ENCODE measurements at regions not wholly inside any gene's neighbourhood (a gene's known extent, or its start where the extent isn't known, plus 50 kb on each side); places are given as distances from the start of the nearest gene placed in this dataset.

GRCh38 chr3:22714749-22715148, 488.4 kb upstream of the UBE2E2 start:
- TF ChIP-seq CTCF (conservative IDR thresholded peaks at IDR 0.05; ENCODE audit: low read depth, low read length) (no peak), EZH2 (IDR thresholded peaks at IDR 0.05; ENCODE audit: low read length, unreplicated experiment) (no peak)
